HG02610 (cell line): ENCODE measurements at regions not wholly inside any gene's neighbourhood (a gene's known extent, or its start where the extent isn't known, plus 50 kb on each side); places are given as distances from the start of the nearest gene placed in this dataset.
A peak's percentile ranks its signal among the peaks of the same experiment; 100 is the strongest.
"Not testable (repeated sequence)": the region's sequence is repeated elsewhere in the genome, so short reads cannot be mapped to it uniquely, and the experiment has no call there.

ENCODE experiments used
- ATAC-seq: cut with Tn5 transposase; IDR thresholded peaks from one replicate; pipeline ENCODE4 v1.9.1; 2021; ENCODE audit warnings: mild to moderate bottlenecking, moderate library complexity; ENCODE audit not compliant: unreplicated experiment

DNA sequence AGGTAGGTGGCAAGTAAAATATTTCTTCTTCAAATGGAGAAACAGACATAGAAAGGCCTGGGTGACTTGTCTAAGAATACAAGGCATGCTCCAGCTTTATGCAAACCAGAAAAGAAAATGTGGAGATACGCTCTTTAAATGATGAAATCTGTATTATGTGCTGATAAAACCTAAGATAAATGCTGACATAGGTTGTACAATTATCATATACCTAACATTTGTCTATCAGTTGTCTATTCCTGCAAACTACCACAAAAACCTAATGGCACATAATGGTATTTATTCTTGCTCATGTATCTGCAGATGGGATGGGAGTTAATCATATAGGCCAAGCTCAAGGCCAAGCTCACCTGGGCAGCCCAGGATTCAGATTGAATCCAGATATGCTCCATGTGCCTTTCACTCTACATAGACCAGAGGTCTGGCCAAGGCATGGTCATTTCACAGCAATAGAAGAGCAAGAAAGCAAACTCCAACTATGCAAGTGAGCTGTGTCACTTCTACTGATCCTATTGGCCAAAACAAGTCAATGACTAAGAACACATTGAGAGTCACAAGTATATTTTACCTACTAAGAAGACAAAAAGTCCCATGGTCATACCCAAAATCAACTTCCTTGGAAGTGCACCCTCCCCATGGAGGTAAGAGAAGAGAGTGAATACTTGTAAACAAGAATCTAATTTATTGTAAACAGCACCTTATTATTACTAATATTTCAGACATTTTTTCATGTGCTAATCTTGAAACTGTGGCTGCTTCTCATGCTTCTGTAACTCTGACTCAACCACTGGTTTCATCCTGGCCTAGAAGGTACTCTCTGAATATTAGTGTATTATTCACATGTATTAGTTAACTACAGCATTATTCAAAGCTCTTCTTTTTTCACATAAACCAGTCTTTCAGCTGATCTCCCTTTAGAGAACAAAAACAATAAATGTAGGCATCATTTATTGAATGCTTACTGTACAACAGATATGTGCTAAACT lies 270.7 kb upstream of the SOX9 start:
- peak; percentile 77 for ATAC-seq

DNA sequence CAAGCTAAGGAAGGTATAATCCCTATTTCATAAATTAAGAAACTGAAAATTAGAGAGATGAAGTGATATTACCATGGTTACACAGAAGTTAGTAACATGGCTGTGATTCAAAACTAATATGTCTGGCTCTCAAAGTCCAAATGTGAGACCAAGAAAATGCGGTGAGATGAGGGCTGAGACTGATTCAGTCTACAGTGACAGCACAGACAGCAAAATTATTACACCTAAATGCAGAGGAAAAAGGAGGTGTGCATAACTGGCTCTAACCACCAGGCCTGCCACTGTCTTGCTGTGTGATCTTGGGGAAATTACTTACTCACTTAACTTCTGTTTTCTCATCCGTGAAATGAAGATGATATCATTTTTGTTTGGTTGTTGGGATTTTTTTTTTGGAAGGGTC lies 270.0 kb upstream of the SOX9 start:
- peak; percentile 44 for ATAC-seq

DNA sequence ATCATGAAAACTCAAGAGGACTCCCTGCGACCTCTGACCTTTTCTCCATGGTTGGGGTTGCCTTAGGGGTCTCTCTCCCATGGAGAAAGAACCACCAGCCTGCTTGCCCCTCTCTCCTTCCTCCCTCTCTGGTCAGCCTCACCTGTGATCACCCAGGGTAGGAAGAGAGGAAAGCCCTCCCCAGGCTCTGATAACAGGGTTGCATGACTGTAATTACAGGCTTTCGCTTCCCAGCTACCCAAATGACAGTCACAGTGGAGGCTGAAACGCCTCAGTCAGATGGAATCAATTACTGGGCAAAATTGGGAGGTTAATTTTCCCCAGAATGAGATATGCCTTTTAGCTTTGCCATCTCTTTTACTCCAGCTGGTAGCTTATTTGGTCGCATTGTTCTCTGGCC lies 265.8 kb upstream of the SOX9 start:
- no peak for ATAC-seq

DNA sequence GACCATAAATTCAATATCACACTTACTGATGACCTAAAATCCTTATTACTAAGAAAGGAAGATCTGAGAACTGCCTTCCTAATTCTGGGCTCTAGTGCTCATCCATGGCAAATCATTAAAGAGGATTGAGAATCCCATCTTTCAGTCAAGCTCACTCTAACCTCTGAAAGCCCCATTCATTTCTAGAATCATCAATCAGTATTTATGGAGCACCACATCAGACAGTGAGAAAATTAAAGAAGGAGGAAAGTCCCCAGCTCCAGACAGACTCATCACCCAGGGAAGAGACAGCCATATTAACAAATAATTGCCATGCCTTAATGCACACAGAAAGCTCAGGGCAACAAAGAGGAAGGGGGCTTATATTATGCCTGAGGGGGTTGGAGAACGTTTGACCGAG lies 256.1 kb upstream of the SOX9 start:
- no peak for ATAC-seq

DNA sequence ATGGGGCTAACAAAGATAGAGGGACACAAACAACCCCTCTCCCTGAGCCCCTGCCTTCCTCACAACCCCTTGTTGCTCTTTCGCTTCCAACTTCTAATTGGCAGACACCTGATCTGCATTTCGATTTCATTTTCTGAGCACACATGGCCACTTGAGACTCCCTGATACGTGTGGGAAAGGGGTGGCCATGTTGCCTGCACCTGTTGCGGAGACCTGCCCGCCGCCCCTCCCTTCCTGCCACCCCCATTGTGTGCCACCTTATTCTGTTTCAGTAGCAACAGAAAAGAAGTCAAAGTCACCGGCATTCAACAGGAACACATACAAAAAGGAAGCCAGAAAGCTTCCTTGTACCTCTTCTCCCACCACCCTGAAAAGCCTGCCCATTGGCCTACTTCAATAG lies 254.7 kb upstream of the SOX9 start:
- ATAC-seq: no peak

DNA sequence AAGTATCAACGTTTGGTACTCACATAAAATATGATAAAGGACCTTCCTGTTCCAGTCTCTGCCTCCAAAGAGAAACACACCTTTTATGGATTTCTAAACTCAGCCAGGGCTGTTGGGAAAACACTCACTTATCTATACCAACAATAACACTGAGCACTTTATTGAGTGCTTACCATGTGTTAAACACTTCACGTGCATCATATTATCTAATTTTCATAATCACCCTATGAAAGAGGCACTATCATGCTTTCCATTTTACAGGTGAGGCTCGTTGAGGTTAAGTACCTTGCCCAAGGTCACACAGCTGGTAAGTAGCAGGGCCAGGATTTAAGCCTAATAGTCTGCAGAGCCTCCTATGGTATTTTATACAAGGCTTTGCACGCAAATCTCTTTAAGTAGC lies 251.5 kb upstream of the SOX9 start:
- no peak for ATAC-seq

DNA sequence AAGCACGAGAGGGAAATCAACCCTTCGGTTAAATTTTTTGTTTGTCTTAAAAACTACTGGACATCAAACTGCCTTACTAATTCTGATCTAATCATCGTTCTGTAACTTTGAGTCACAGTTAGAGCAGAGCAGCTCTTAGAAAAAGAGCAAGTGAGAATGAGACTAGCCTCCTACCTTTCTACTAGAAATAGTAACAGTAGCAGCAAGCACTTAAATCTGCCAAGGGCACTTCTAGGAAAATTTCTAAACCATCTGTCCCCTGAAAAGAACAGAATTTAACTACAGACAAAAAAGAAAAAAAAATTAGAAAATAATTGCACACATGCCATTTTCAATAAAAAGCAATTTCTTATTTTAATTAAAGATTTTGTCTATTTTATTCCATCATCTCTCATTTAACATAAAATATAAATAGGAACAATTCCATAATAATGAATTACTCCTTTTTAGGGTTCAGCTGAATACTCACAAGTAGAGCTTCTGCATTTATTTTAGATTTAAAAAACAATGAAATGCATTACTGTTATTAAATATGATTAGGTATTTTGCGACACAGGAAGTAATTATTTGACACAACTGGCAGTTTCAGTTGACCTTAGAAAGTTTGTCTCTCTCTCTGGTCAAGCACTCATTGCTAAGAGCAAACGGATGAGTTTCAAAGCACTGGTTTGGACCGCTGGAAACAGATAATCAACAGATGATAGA lies 250.8 kb upstream of the SOX9 start:
- no peak for ATAC-seq

DNA sequence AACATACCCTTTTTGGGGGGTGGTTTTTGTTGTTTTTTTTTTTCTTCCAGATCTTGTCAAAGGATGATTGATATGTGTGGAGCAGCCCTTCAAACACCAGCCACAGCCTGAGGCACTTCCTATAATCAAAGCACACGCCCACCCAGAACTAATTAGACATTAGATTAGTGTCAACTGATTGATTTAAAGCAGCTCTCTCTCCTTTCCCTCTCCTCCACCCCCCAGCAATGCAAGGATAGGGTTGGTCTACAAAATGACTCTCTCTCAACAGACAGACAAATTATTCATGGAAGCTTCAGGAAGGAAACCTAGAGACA lies 250.3 kb upstream of the SOX9 start:
- ATAC-seq: no peak

DNA sequence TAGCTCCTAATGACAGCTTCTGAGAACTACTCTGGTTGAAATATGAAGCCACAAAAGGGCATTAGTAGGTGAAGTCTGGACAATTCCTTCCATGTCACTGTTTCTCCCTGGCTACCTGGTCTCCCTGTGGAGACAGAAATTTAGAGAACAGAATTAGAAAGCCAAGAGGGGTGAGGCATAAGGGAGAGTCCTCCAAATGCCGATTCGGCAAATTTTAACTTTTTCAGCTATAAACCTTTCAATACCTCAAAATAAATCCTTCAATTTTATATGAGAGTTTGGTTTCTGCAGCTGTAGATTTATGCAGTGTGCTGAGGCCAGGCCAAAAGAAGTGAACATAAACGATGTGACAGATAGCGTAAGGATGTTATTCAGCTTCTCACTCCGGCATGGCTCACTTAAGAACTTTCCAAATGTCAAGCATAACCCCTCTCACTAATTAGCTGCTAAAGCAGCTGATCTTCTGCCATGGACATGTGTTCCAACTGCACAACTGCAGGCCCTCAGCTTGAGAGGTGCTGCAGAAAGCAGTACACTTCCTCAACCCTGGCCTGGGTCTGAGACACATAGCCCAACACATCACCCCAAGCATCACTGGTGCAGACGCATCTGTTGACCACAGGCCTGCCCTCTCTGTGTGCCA lies 247.9 kb upstream of the SOX9 start:
- ATAC-seq: no peak

DNA sequence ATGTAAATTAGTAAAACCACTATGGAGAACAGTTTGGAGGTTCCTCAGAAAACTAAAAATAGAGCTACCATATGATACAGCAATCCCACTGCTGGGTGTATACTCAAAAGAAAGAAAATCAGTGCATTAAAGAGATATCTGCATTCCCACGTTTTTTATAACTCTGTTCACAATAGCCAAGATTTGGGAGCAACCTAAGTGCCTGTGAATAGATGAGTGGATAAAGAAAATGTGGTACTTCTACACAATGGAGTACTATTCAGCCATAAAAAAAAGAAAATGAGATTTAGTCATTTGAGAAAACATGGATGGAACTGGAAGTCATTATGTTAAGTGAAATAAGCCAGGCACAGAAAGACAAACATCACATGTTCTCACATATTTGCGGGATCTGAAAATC lies 246.0 kb upstream of the SOX9 start:
- ATAC-seq: not testable (repeated sequence)

DNA sequence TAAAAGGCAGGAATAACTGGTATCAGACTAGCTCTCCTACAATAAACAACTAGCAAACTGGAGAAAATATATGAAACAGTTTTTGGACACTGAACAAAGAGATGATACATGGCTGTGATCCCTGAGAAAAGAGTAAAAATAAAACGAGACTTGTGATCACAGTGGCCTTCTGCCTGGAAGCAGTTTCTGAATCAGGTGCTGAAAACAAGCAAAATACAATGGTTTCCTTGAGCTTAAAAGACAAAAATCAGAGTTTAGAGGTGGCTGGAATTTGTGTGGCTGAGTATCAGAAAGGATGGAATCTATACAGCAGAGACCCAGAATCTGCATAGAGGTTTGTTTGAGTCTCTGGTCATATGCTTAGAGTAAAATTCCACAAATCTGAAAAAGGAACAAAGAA lies 242.5 kb upstream of the SOX9 start:
- ATAC-seq: no peak

DNA sequence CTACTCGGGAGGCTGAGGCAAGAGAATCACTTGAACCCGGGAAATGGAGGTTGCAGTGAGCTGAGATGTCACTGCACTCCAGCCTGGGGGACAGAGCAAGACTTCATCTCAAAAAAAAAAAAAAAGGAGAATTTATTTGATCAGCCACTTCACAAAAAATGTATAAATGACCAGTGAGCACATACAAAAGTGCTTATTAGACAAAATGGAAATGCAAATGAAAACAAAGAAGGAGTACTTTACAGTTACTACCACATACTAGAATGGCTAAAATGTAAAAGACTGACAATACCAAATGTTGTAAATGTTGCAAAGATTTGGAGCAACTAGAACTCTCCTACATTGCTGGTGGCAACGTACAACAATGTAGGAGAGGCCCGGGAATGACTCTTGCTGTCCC lies 241.8 kb upstream of the SOX9 start:
- ATAC-seq: no peak

DNA sequence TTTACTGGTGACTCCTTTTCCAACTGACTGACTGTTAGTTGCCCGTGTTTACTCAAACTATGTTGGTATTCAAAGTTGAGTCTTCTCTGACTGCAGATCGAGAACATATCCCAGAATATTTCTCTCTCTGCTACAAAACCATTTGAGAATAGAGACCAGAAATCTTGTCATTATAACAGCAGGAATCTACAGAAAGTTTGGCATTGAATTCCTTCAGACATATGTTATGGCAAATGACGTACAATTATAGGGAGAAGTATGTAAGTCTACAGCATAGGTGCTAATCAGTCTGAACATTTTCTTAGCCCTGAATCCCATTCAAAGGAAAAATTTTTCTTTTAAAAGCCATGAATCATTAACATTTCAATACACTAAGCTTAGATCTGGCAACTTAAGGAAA lies 239.8 kb upstream of the SOX9 start:
- ATAC-seq: no peak

DNA sequence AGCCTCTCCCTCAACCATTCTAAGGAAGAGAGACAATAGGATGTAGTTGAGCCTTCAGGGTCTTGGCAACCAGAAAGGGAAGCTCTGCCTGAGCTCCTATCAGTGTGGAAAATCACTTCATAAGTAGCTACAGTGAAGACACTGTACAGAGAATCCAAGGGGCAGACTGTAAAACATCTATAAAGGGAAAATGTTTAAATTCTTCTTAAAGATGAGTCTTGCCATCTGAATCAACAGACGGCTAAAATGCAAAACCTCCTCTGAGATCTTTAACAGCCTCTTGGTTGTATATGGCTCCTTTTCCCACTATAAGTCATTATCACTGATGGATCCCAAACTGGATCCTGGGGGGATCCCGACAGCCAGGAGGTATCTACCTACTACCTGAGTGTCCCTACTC lies 239.2 kb upstream of the SOX9 start:
- no peak for ATAC-seq

DNA sequence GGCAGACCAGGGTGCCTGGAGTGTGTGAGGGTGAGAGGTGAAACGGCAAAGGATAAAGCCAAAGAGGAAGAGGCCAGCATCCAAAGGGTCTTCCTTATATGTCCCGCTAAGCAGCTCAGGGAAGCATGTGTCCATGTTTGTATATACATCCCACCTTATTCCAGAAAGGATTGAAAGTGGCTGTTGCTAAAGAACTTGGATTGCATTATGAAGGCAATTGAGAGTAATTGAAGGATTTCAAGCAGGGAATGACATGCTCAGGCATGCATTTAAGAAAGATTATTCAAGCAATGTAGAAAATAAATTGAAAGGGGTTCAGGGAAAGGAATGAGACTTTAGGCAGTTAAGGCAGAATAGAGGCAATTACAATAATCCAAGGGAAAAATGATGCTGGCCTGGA lies 237.6 kb upstream of the SOX9 start:
- no peak for ATAC-seq

DNA sequence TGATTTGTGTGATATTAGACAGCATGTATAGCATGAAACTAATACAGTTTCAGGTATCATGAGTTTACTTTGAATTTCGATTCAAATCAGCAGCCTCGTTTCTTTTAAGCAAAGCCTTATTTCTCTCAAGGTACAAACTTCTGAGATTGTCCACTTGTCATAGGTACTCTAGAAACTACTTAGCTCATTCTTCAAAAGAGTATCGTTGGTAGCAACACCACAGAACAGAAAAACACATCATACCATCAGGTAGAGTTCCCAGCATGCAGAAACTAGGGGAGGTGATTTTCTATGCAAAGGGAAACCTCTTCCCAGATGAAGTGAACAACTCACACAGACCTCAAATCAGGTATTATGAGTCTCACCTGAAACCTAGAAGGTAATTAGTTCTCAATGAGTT lies 237.0 kb upstream of the SOX9 start:
- ATAC-seq: no peak

DNA sequence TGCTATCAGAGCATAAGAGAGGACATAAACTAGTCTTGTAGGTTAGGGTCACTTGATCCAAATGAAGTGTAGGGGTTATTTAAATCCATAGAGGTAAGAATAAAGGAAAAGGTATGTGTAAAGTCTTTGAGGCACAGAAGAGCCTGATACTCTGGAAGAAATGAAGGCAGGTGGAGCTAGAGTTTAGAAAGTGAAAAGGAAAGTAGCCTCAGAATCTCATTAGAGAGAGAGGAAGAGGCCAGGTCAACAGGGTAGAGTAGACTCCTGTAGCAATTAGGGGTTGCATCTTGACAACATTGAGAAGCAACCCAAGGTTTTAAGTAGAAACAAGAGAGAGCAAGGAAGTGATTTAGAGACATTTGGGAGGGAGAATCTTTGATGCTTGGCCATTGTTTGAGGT lies 235.2 kb upstream of the SOX9 start:
- no peak for ATAC-seq

DNA sequence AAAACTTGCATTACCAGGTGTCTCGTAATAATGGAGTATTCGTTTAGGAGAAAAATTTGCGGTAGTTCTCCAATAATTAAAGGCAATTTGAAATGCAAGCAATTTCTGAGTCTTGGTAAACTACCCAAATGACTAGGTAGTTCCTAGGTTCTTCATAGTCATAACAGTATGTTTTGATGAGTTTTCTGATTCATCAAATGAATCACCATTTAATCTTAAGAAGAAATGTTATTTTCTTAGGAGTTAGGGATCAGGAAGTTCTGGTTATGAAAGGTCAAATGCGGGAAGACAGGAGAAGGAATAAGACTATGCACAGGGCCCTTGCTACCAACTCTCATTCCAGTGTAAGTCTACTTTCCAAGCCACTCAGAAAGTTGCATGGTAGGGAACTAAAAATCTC lies 221.5 kb upstream of the SOX9 start:
- ATAC-seq: no peak

DNA sequence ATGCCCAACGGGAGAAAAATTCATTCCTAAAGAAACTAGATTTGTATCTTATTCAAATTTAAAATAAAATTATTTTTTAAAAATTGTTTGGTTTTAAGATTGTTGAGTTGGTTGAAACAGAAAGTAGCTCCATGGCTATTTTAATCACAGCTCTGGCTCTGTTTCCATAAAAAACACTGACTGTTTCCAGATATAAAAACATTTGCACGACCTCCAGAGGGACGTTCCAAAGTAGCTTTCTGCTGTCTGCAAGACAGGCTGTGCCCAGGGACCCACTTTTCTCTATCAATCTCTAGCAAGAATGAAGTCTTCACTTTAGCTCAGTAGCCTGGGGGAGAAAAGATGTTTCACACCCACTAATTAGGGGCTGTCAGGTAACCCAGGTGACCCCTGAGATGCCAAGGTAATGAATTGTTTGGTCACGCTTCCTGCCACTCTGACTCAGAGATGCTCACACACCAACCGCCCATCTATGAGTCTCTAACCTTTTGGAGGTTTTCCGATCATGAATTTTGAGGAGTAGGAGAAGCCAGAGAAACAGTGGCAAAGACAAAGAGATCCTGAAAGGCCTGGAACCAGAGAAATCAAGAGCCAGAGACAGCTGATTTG lies 220.1 kb upstream of the SOX9 start:
- no peak for ATAC-seq

DNA sequence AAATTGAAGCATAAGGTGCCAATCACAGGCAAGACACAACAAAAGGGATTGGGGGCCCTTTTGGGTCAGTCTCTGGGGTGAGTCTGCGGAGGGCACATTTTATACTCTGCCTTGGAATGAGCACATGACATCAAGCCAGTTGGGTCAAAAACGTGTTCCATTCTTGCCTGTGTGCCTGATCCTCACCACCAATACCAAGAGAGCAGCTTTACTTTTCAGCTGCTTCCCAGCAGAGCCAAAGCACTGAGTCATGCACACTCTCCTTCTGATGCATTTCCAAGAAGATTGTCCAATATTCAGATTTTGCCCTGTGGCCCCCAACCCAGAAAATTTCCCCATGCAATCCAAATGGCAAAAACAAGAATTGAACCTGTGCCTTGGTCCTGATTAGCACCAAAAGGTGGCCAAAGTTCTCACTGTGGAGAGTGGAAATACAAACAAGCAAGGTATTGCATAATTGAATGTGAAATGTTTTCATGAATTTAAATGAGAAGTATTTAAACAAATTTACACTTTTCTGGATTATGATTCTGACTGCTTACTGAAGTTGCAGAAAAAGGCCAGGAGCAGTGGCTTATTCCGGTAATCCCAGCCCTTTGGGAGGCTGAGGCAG lies 217.8 kb upstream of the SOX9 start:
- ATAC-seq: no peak

DNA sequence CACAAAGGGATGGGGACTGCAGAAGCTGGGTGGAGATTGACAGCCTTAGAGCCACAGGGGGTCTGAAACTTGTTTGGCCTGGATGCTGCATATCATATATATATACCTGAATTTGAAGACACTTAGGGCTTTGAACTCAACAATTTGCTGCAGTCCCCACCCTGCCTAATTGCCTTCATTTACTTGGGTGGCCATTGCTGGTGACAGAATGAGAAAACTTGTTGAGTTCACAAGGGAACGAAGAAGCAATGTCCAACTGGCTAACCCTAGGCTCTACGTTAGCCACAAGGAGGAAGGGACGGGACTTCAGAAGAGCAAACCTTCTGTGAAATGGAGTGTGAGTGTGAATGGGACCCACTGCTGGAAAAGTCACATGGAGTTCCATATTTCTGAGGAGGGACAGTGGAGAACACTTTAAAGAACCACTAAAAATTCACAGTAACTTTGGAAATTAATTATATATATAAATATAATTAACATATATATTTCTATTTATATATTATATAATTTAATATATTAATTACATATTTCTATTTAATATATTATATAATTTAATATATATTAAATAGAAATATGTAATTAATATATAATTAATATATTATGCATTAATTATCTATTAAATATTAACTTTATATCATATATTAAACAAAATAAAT lies 215.3 kb upstream of the SOX9 start:
- ATAC-seq: no peak
